ENCODE measurements at regions not wholly inside any gene's neighbourhood (a gene's known extent, or its start where the extent isn't known, plus 50 kb on each side); places are given as distances from the start of the nearest gene placed in this dataset.

GRCh38 chr13:102460806-102461205 lies 59.0 kb upstream of the FGF14 start:
- TF ChIP-seq SUZ12 (IDR thresholded peaks at IDR 0.05) (no peak), FOXM1 (IDR thresholded peaks at IDR 0.05; ENCODE audit: borderline replicate concordance) (no peak), LEF1 (IDR thresholded peaks at IDR 0.05; ENCODE audit: borderline replicate concordance) (no peak), ARNT (IDR thresholded peaks at IDR 0.05) (no peak), FOXK2 (IDR thresholded peaks at IDR 0.05) (no peak), BHLHE40 (IDR thresholded peaks at IDR 0.05; ENCODE audit: borderline replicate concordance) (no peak), ZNF384 (IDR thresholded peaks at IDR 0.05) (no peak), HDGF (IDR thresholded peaks at IDR 0.05; ENCODE audit: borderline replicate concordance) (no peak), FOXA1 (IDR thresholded peaks at IDR 0.05) (no peak), L3MBTL2 (conservative IDR thresholded peaks at IDR 0.05) (no peak), TARDBP (IDR thresholded peaks at IDR 0.05) (no peak), CTBP1 (IDR thresholded peaks at IDR 0.05; ENCODE audit: borderline replicate concordance) (no peak), NFRKB (IDR thresholded peaks at IDR 0.05) (no peak)
